Left renal pelvis (tissue), 4 donors: ENCODE measurements at regions not wholly inside any gene's neighbourhood (a gene's known extent, or its start where the extent isn't known, plus 50 kb on each side); places are given as distances from the start of the nearest gene placed in this dataset.

ENCODE experiments used
- DNase-seq, 4 donors: peaks; one replicate each; pipeline ENCODE4 v3.0.0-alpha.2; 2013; ENCODE audit warnings: low read depth in 4 of 4, low spot score in 3 of 4

- DNase-seq: no peak
These were observed 150.2 kb upstream of the CBLB start for GRCh38 chr3:106018929-106019550.

- no peak for DNase-seq
These were observed 154.1 kb upstream of the CBLB start for GRCh38 chr3:106022913-106023312.

- DNase-seq: no peak
These were observed 156.4 kb upstream of the CBLB start for GRCh38 chr3:106025151-106025722.

GRCh38 chr3:106029954-106030626 lies 161.3 kb upstream of the CBLB start:
- DNase-seq: no peak

- no peak for DNase-seq
These were observed 161.8 kb upstream of the CBLB start for GRCh38 chr3:106030627-106030963.

GRCh38 chr3:106032479-106032878 lies 163.7 kb upstream of the CBLB start:
- no peak for DNase-seq

GRCh38 chr3:106033654-106034053 lies 164.8 kb upstream of the CBLB start:
- no peak for DNase-seq

- no peak for DNase-seq
These were observed 165.5 kb upstream of the CBLB start for GRCh38 chr3:106034313-106034712.

GRCh38 chr3:106035619-106036018 lies 166.8 kb upstream of the CBLB start:
- no peak for DNase-seq

GRCh38 chr3:106036696-106037095 lies 167.9 kb upstream of the CBLB start:
- no peak for DNase-seq

- no peak for DNase-seq
These were observed 178.4 kb upstream of the CBLB start for GRCh38 chr3:106047221-106047620.

GRCh38 chr3:106048946-106049481 lies 180.2 kb upstream of the CBLB start:
- DNase-seq: no peak

GRCh38 chr3:106049821-106050220 lies 181.0 kb upstream of the CBLB start:
- DNase-seq: no peak

- DNase-seq: no peak
These were observed 188.1 kb upstream of the CBLB start for GRCh38 chr3:106056931-106057330.

GRCh38 chr3:106058475-106058874 lies 189.7 kb upstream of the CBLB start:
- DNase-seq: no peak

GRCh38 chr3:106059953-106060517 lies 191.2 kb upstream of the CBLB start:
- DNase-seq: no peak

- no peak for DNase-seq
These were observed 195.1 kb upstream of the CBLB start for GRCh38 chr3:106063909-106064308.

GRCh38 chr3:106065831-106066230 lies 197.0 kb upstream of the CBLB start:
- no peak for DNase-seq

GRCh38 chr3:106067711-106068110 lies 198.9 kb upstream of the CBLB start:
- DNase-seq: no peak

- DNase-seq: no peak
These were observed 199.6 kb upstream of the CBLB start for GRCh38 chr3:106068381-106068780.

- DNase-seq: no peak
These were observed 200.0 kb upstream of the CBLB start for GRCh38 chr3:106068795-106069194.

GRCh38 chr3:106070187-106070586 lies 201.4 kb upstream of the CBLB start:
- DNase-seq: no peak
